ENCODE measurements at regions not wholly inside any gene's neighbourhood (a gene's known extent, or its start where the extent isn't known, plus 50 kb on each side); places are given as distances from the start of the nearest gene placed in this dataset.
A peak's percentile ranks its signal among the peaks of the same experiment; 100 is the strongest.

GRCh38 chr6:138004430-138005287 lies 102.6 kb downstream of the PERP start:
- H3K4me3 ChIP-seq (ENCODE audit: low read length): no peak overlapping the region
- DNase-seq: peak in 1 of 2 donors; percentile 46
- WGBS (ENCODE audit: insufficient coverage, low lambda C conversion rate): no CpG with 5 or more reads among the region's 7 CpGs

GRCh38 chr6:138005846-138006245 lies 101.4 kb downstream of the PERP start:
- Histone ChIP-seq H3K9me3 (ENCODE audit: control insufficient read depth, low read depth, low read length) (no peaks in the 10 kb centered on the region), H3K36me3 (ENCODE audit: control insufficient read depth, insufficient read depth, low read length) (no peaks in the 10 kb centered on the region), H3K27ac (ENCODE audit: low read length) (no peak overlapping the region), H3K4me3 (ENCODE audit: low read length) (no peak overlapping the region), H3K4me1 (ENCODE audit: control insufficient read depth, insufficient read depth, low read length) (no peaks in the 10 kb centered on the region), H3K27me3 (ENCODE audit: control insufficient read depth, insufficient read depth, low read length) (no peaks in the 10 kb centered on the region)
- no peak for DNase-seq
- no CpG with 5 or more reads among the region's 5 CpGs for WGBS (ENCODE audit: insufficient coverage, low lambda C conversion rate)

More at GRCh38 chr6:138004430-138005287, 102.6 kb downstream of the PERP start:
- Histone ChIP-seq H3K27ac (ENCODE audit: low read length) (no peak overlapping the region), H3K36me3 (ENCODE audit: control insufficient read depth, insufficient read depth, low read length) (no peaks in the 10 kb centered on the region), H3K27me3 (ENCODE audit: control insufficient read depth, insufficient read depth, low read length) (no peaks in the 10 kb centered on the region), H3K4me1 (ENCODE audit: control insufficient read depth, insufficient read depth, low read length) (no peaks in the 10 kb centered on the region), H3K9me3 (ENCODE audit: control insufficient read depth, low read depth, low read length) (no peaks in the 10 kb centered on the region)

- DNase-seq: no peak
- Histone ChIP-seq H3K4me1 (ENCODE audit: control insufficient read depth, insufficient read depth, low read length) (no peaks in the 10 kb centered on the region), H3K36me3 (ENCODE audit: control insufficient read depth, insufficient read depth, low read length) (no peaks in the 10 kb centered on the region), H3K27me3 (ENCODE audit: control insufficient read depth, insufficient read depth, low read length) (no peaks in the 10 kb centered on the region), H3K27ac (ENCODE audit: low read length) (no peak overlapping the region), H3K4me3 (ENCODE audit: low read length) (no peak overlapping the region), H3K9me3 (ENCODE audit: control insufficient read depth, low read depth, low read length) (no peaks in the 10 kb centered on the region)
- WGBS (ENCODE audit: insufficient coverage, low lambda C conversion rate): no CpG with 5 or more reads among the region's 5 CpGs
Measured at GRCh38 chr6:138007014-138007472, 100.2 kb downstream of the PERP start.

DNA sequence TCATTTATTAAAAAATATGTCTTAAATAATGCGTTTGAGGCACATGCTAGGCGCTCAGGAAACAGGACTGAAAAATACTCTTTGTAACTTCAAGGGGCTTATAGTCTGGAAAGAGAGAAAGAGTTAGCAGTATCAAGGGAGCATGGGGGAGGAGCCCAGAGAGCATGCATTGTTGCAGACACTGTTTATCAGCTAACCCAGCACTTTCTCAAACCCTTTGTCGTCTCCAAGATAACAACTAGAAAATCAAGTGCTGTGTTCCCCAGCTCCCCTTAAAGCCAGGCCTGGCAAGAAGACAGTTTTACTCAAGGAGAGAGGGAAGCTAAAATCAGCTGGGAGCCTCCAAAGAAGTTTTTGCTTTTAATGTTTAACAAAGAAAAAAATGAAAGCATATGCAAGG lies 98.4 kb downstream of the PERP start:
- no peak overlapping the region for H3K4me3 ChIP-seq (ENCODE audit: low read length)
- DNase-seq: no peak
- no peaks in the 10 kb centered on the region for H3K4me1 ChIP-seq (ENCODE audit: control insufficient read depth, insufficient read depth, low read length)
- no peak overlapping the region for H3K27ac ChIP-seq (ENCODE audit: low read length)
- H3K9me3 ChIP-seq (ENCODE audit: control insufficient read depth, low read depth, low read length): no peaks in the 10 kb centered on the region
- no peaks in the 10 kb centered on the region for H3K27me3 ChIP-seq (ENCODE audit: control insufficient read depth, insufficient read depth, low read length)
- no CpG with 5 or more reads among the region's 3 CpGs for WGBS (ENCODE audit: insufficient coverage, low lambda C conversion rate)
- H3K36me3 ChIP-seq (ENCODE audit: control insufficient read depth, insufficient read depth, low read length): no peaks in the 10 kb centered on the region

DNA sequence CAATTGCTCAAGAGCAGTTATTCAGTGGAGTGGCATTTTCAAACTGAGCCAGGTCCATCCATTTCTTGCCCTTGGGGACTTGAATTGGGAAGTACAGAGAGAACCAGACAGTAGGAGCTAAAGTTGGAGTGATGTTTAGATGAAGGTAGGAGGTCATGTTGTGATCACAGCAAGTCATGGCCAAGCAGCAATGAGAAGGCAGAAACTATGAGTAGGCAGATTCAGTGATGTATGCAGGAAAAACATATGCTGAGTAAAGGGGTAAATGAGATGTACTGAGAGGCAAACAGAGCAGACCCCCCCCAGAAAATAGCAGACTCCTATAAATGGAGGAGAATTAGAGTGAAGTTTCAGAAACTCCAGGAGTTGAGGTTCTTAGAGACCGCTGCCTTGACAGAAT lies 95.8 kb downstream of the PERP start:
- 100% methylated on average over 1 of the region's 1 CpG for WGBS (ENCODE audit: insufficient coverage, low lambda C conversion rate)
- Histone ChIP-seq H3K9me3 (ENCODE audit: control insufficient read depth, low read depth, low read length) (no peaks in the 10 kb centered on the region), H3K27me3 (ENCODE audit: control insufficient read depth, insufficient read depth, low read length) (no peaks in the 10 kb centered on the region), H3K36me3 (ENCODE audit: control insufficient read depth, insufficient read depth, low read length) (no peaks in the 10 kb centered on the region), H3K4me3 (ENCODE audit: low read length) (no peak overlapping the region), H3K4me1 (ENCODE audit: control insufficient read depth, insufficient read depth, low read length) (no peaks in the 10 kb centered on the region), H3K27ac (ENCODE audit: low read length) (no peak overlapping the region)
- DNase-seq: no peak

GRCh38 chr6:138012682-138013081 lies 94.5 kb downstream of the PERP start:
- 100% methylated on average over 1 of the region's 1 CpG for WGBS (ENCODE audit: insufficient coverage, low lambda C conversion rate)
- no peak overlapping the region for H3K27ac ChIP-seq (ENCODE audit: low read length)
- DNase-seq: peak in 1 of 2 donors; percentile 32
- H3K27me3 ChIP-seq (ENCODE audit: control insufficient read depth, insufficient read depth, low read length): no peaks in the 10 kb centered on the region
- H3K36me3 ChIP-seq (ENCODE audit: control insufficient read depth, insufficient read depth, low read length): no peaks in the 10 kb centered on the region
- H3K4me1 ChIP-seq (ENCODE audit: control insufficient read depth, insufficient read depth, low read length): no peaks in the 10 kb centered on the region
- no peaks in the 10 kb centered on the region for H3K9me3 ChIP-seq (ENCODE audit: control insufficient read depth, low read depth, low read length)
- H3K4me3 ChIP-seq (ENCODE audit: low read length): no peak overlapping the region

- no peaks in the 10 kb centered on the region for H3K27me3 ChIP-seq (ENCODE audit: control insufficient read depth, insufficient read depth, low read length)
- peak in 1 of 2 donors; percentile 27 for DNase-seq
- H3K4me1 ChIP-seq (ENCODE audit: control insufficient read depth, insufficient read depth, low read length): no peaks in the 10 kb centered on the region
- H3K9me3 ChIP-seq (ENCODE audit: control insufficient read depth, low read depth, low read length): no peaks in the 10 kb centered on the region
- no CpG with 5 or more reads among the region's 1 CpG for WGBS (ENCODE audit: insufficient coverage, low lambda C conversion rate)
- no peak overlapping the region for H3K4me3 ChIP-seq (ENCODE audit: low read length)
- H3K27ac ChIP-seq (ENCODE audit: low read length): no peak overlapping the region
- no peaks in the 10 kb centered on the region for H3K36me3 ChIP-seq (ENCODE audit: control insufficient read depth, insufficient read depth, low read length)
Measured at GRCh38 chr6:138013959-138014358, 93.3 kb downstream of the PERP start.

- Histone ChIP-seq H3K36me3 (ENCODE audit: control insufficient read depth, insufficient read depth, low read length) (no peaks in the 10 kb centered on the region), H3K27ac (ENCODE audit: low read length) (no peak overlapping the region), H3K4me1 (ENCODE audit: control insufficient read depth, insufficient read depth, low read length) (no peaks in the 10 kb centered on the region), H3K4me3 (ENCODE audit: low read length) (no peak overlapping the region), H3K27me3 (ENCODE audit: control insufficient read depth, insufficient read depth, low read length) (no peaks in the 10 kb centered on the region), H3K9me3 (ENCODE audit: control insufficient read depth, low read depth, low read length) (no peaks in the 10 kb centered on the region)
- DNase-seq: no peak
Measured at GRCh38 chr6:138017166-138017757, 90.0 kb downstream of the PERP start.

- Histone ChIP-seq H3K27me3 (ENCODE audit: control insufficient read depth, insufficient read depth, low read length) (no peaks in the 10 kb centered on the region), H3K4me1 (ENCODE audit: control insufficient read depth, insufficient read depth, low read length) (no peaks in the 10 kb centered on the region), H3K36me3 (ENCODE audit: control insufficient read depth, insufficient read depth, low read length) (no peaks in the 10 kb centered on the region), H3K27ac (ENCODE audit: low read length) (no peak overlapping the region), H3K4me3 (ENCODE audit: low read length) (no peak overlapping the region), H3K9me3 (ENCODE audit: control insufficient read depth, low read depth, low read length) (no peaks in the 10 kb centered on the region)
- DNase-seq: no peak
Measured at GRCh38 chr6:138018297-138018696, 88.9 kb downstream of the PERP start.

DNA sequence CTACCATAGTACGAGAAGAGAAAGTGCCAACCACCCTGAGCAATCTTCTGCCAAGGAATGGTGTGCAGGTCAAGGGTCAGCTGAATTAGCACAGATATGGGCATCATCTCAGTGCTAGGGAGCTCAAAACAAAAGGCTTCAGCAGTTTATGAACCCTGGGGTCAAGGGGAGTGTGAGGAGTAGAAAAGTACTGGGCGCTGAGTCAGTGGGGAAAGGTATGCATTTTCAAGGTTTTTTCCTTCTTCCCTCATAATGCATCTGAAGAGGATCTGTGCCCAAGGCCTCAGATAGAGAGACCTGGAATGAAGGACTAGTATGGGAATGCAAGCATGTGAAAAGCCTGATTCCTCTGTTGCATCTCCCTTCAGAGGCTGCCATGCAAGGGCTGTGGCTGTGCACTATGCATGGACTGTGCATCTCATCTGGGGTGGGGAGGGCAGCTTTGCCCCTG lies 81.7 kb downstream of the PERP start:
- no peak overlapping the region for H3K27ac ChIP-seq (ENCODE audit: low read length)
- no peaks in the 10 kb centered on the region for H3K27me3 ChIP-seq (ENCODE audit: control insufficient read depth, insufficient read depth, low read length)
- H3K4me1 ChIP-seq (ENCODE audit: control insufficient read depth, insufficient read depth, low read length): no peaks in the 10 kb centered on the region
- H3K9me3 ChIP-seq (ENCODE audit: control insufficient read depth, low read depth, low read length): no peaks in the 10 kb centered on the region
- no peaks in the 10 kb centered on the region for H3K36me3 ChIP-seq (ENCODE audit: control insufficient read depth, insufficient read depth, low read length)
- no peak overlapping the region for H3K4me3 ChIP-seq (ENCODE audit: low read length)
- WGBS (ENCODE audit: insufficient coverage, low lambda C conversion rate): no CpG with 5 or more reads among the region's 2 CpGs
- DNase-seq: no peak

DNA sequence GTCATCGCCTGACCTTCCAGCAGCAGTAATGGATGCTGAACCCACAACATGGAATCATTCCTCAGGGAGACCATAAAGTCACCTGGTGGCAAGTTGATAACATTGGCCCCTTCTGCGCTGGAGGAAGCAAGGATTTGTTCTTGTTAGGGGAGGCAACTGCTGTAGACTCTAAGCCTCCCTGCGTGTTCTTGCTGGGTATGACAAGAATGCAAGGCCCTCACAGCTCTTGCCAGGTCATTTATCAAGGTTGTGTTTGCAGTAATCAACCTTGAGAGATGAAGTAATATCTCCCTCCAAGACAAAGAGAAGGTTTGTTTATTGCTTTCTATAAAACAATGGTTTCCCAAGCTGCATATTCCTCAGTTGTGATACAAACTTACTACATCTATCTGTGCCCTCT lies 80.9 kb downstream of the PERP start:
- no peaks in the 10 kb centered on the region for H3K36me3 ChIP-seq (ENCODE audit: control insufficient read depth, insufficient read depth, low read length)
- no peak overlapping the region for H3K27ac ChIP-seq (ENCODE audit: low read length)
- no peak for DNase-seq
- H3K9me3 ChIP-seq (ENCODE audit: control insufficient read depth, low read depth, low read length): no peaks in the 10 kb centered on the region
- no CpG with 5 or more reads among the region's 3 CpGs for WGBS (ENCODE audit: insufficient coverage, low lambda C conversion rate)
- H3K27me3 ChIP-seq (ENCODE audit: control insufficient read depth, insufficient read depth, low read length): no peaks in the 10 kb centered on the region
- no peak overlapping the region for H3K4me3 ChIP-seq (ENCODE audit: low read length)
- H3K4me1 ChIP-seq (ENCODE audit: control insufficient read depth, insufficient read depth, low read length): no peaks in the 10 kb centered on the region
